Left lobe of liver (tissue), 2 donors: ENCODE measurements at regions not wholly inside any gene's neighbourhood (a gene's known extent, or its start where the extent isn't known, plus 50 kb on each side); places are given as distances from the start of the nearest gene placed in this dataset.

ENCODE experiments used
- ATAC-seq: fragments of 200-7000 bp; cut with Tn5 transposase; one replicate; pipeline ENCODE4 v1.9.1; 2020; ENCODE audit warnings: mild to moderate bottlenecking, moderate library complexity
- DNase-seq: peaks from one replicate; pipeline ENCODE4 v3.0.0-alpha.2; 2020; ENCODE audit warnings: low spot score
- donor health status: DM: no; HTN: no; CAD: no; lungs with moderate emphysema.
- donor health status: DM: no; HTN: yes; CAD: no.

- ATAC-seq (no peak), DNase-seq (no peak)
These were observed 54.7 kb upstream of the OPCML start for GRCh38 chr11:133586903-133587517.

GRCh38 chr11:133582750-133583149 is 50.4 kb upstream of the OPCML start:
- no peak for DNase-seq
- no peak for ATAC-seq

- ATAC-seq (no peak), DNase-seq (no peak)
These were observed 50.0 kb upstream of the OPCML start for GRCh38 chr11:133582326-133582725.
